ENCODE measurements at regions not wholly inside any gene's neighbourhood (a gene's known extent, or its start where the extent isn't known, plus 50 kb on each side); places are given as distances from the start of the nearest gene placed in this dataset.

GRCh38 chr20:41881466-41882046 is 263.4 kb upstream of the CHD6 start:
- TF ChIP-seq CTCF (IDR thresholded peaks at IDR 0.05; ENCODE audit: insufficient read depth, low read length) (no peak), POLR2AphosphoS5 (IDR thresholded peaks at IDR 0.05; ENCODE audit: low read depth) (no peak), GABPA (IDR thresholded peaks at IDR 0.05; ENCODE audit: low read depth) (no peak)

Measured in HL-60 (cell line).